ENCODE measurements at regions not wholly inside any gene's neighbourhood (a gene's known extent, or its start where the extent isn't known, plus 50 kb on each side); places are given as distances from the start of the nearest gene placed in this dataset.

DNA sequence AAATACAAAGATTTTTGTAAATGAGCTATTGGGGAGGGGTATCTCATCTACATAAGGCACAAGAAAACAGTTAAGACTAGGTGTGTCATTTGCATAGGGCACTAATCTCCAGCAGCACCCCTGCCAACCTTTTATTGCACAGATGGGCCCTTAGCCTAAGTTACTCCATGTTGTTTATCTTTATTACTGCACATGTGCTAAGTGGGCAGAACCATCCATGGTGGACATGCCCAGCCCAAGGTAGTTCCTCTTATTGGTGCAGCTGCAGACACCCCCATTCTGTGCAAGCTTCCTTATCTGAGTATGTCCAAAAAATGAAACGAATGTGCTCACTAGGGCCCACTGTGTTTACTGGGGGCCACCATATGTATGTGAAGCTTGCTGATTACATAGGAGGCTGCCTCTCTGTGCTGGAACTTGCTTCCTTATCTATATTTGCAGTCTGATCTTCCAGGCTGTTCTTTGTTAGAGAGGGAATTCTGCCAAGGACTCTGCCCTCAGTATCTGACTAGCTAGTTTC, 77.3 kb upstream of the NEK7 start (continued):
- TF ChIP-seq NFXL1 (CRISPR knock-in tag; IDR thresholded peaks at IDR 0.05): peak; percentile 95
- TF ChIP-seq EHMT2 (IDR thresholded peaks at IDR 0.05): no peak; the same call in 1 of the 2 replicates
- TF ChIP-seq ESRRB (CRISPR knock-in tag; IDR thresholded peaks at IDR 0.05; ENCODE audit: borderline replicate concordance): no peak
- no peak for TF ChIP-seq ZNF318 (IDR thresholded peaks at IDR 0.05; ENCODE audit: borderline replicate concordance in 1 of 2, low read depth in 1 of 2)
- TF ChIP-seq PREB (CRISPR knock-in tag; IDR thresholded peaks at IDR 0.05): no peak
- TF ChIP-seq L3MBTL2 (IDR thresholded peaks at IDR 0.05): peak; percentile 54
- peak; percentile 93 for TF ChIP-seq CBFA2T3 (IDR thresholded peaks at IDR 0.05)
- no peak for TF ChIP-seq JUN (IDR thresholded peaks at IDR 0.05; ENCODE audit: borderline replicate concordance, low read depth, low read length)
- no peak for TF ChIP-seq JUN (CRISPR knock-in tag; IDR thresholded peaks at IDR 0.05; ENCODE audit: borderline replicate concordance)
- TF ChIP-seq MTF1 (CRISPR knock-in tag; IDR thresholded peaks at IDR 0.05; ENCODE audit: borderline replicate concordance): peak; percentile 91
- no peak for TF ChIP-seq KDM1A (IDR thresholded peaks at IDR 0.05)
- no peak for TF ChIP-seq PCBP2 (IDR thresholded peaks at IDR 0.05; ENCODE audit: low read depth, low read length, poor library complexity, severe bottlenecking)
- no peak for TF ChIP-seq HOXB6 (CRISPR knock-in tag; IDR thresholded peaks at IDR 0.05; ENCODE audit: borderline replicate concordance)
- TF ChIP-seq CEBPB (tag; IDR thresholded peaks at IDR 0.05): no peak
- no peak for TF ChIP-seq NONO (IDR thresholded peaks at IDR 0.05; ENCODE audit: low read depth in 2 of 2, low read length in 1 of 2)
- TF ChIP-seq, protein P1, sequence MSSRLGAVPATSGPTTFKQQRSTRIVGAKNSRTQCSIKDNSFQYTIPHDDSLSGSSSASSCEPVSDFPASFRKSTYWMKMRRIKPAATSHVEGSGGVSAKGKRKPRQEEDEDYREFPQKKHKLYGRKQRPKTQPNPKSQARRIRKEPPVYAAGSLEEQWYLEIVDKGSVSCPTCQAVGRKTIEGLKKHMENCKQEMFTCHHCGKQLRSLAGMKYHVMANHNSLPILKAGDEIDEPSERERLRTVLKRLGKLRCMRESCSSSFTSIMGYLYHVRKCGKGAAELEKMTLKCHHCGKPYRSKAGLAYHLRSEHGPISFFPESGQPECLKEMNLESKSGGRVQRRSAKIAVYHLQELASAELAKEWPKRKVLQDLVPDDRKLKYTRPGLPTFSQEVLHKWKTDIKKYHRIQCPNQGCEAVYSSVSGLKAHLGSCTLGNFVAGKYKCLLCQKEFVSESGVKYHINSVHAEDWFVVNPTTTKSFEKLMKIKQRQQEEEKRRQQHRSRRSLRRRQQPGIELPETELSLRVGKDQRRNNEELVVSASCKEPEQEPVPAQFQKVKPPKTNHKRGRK (tag; IDR thresholded peaks at IDR 0.05): no peak
- no peak for TF ChIP-seq SMARCB1 (IDR thresholded peaks at IDR 0.05; ENCODE audit: insufficient read length, low read depth)
- no peak for TF ChIP-seq ZNF3 (CRISPR knock-in tag; IDR thresholded peaks at IDR 0.05)
- TF ChIP-seq SMC3 (conservative IDR thresholded peaks at IDR 0.05; ENCODE audit: insufficient read depth, low read depth, low read length): no peak

Data from K562 (cell line).